DND-41 (cell line): ENCODE measurements at regions not wholly inside any gene's neighbourhood (a gene's known extent, or its start where the extent isn't known, plus 50 kb on each side); places are given as distances from the start of the nearest gene placed in this dataset.

Experiments used
- ATAC-seq: fragments of 200-7000 bp; cut with Tn5 transposase; 3 replicates; pipeline ENCODE4 v1.9.1; 2021; ENCODE audit warnings: low read depth; ENCODE audit not compliant: insufficient read depth
- DNase-seq: peaks from one replicate; pipeline ENCODE4 v3.0.0-alpha.2; 2020
- H2AFZ ChIP-seq: 2 replicates; pipeline ENCODE4 v1.6.0; 2012; ENCODE audit warnings: low read depth, low read length
- H3K27ac ChIP-seq: 2 replicates; pipeline ENCODE4 v1.5.1; 2012; ENCODE audit warnings: low read length, inconsistent platforms
- H3K27me3 ChIP-seq: fragments of 200-600 bp; sonication (generic); 2 replicates; pipeline ENCODE4 v1.6.0; 2012; ENCODE audit warnings: low read length, mild to moderate bottlenecking, inconsistent platforms; ENCODE audit not compliant: insufficient read depth, poor library complexity
- H3K36me3 ChIP-seq: 2 replicates; pipeline ENCODE4 v1.5.1; 2012; ENCODE audit warnings: low read length, inconsistent platforms; ENCODE audit not compliant: insufficient read depth
- H3K4me1 ChIP-seq: 2 replicates; pipeline ENCODE4 v1.5.1; 2012; ENCODE audit warnings: mild to moderate bottlenecking, low read length; ENCODE audit not compliant: insufficient read depth
- H3K4me2 ChIP-seq: 2 replicates; pipeline ENCODE4 v1.6.0; 2012; ENCODE audit warnings: mild to moderate bottlenecking, moderate library complexity, low read length, inconsistent platforms; ENCODE audit not compliant: insufficient read depth
- H3K4me3 ChIP-seq, 2 experiments: fragments of 200-600 bp in 1 of 2; shearing (Covaris generic) in 1 of 2; 2 replicates each; pipeline ENCODE4 v1.5.1; 2012 to 2016; ENCODE audit warnings: inconsistent platforms in 2 of 2, low read length in 2 of 2, mild to moderate bottlenecking in 2 of 2, low read depth in 1 of 2, moderate library complexity in 1 of 2
- H3K79me2 ChIP-seq: 2 replicates; pipeline ENCODE4 v1.6.0; 2012; ENCODE audit warnings: low read length, inconsistent platforms; ENCODE audit not compliant: insufficient read depth
- H3K9ac ChIP-seq: 2 replicates; pipeline ENCODE4 v1.6.0; 2012; ENCODE audit warnings: low read depth, mild to moderate bottlenecking, inconsistent platforms, low read length, moderate library complexity
- H3K9me3 ChIP-seq: 2 replicates; pipeline ENCODE4 v1.5.1; 2012; ENCODE audit warnings: low read length, moderate library complexity, mild to moderate bottlenecking, inconsistent platforms; ENCODE audit not compliant: insufficient read depth, severe bottlenecking
- H4K20me1 ChIP-seq: 2 replicates; pipeline ENCODE4 v1.6.0; 2012; ENCODE audit warnings: low read length; ENCODE audit not compliant: insufficient read depth
- EZH2 ChIP-seq: IDR thresholded peaks from 3 replicates; pipeline ENCODE4 v1.6.1; 2012; ENCODE audit warnings: borderline replicate concordance, low read depth, mild to moderate bottlenecking, moderate library complexity, low read length, inconsistent platforms; ENCODE audit not compliant: severe bottlenecking
- TF ChIP-seq, protein P1 (sequence below): IDR thresholded peaks from 2 replicates; pipeline ENCODE4 v1.5.1; 2012; ENCODE audit warnings: borderline replicate concordance, low read length, moderate library complexity, mild to moderate bottlenecking; ENCODE audit not compliant: poor library complexity, severe bottlenecking; ENCODE audit errors: extremely low read depth

DNA sequence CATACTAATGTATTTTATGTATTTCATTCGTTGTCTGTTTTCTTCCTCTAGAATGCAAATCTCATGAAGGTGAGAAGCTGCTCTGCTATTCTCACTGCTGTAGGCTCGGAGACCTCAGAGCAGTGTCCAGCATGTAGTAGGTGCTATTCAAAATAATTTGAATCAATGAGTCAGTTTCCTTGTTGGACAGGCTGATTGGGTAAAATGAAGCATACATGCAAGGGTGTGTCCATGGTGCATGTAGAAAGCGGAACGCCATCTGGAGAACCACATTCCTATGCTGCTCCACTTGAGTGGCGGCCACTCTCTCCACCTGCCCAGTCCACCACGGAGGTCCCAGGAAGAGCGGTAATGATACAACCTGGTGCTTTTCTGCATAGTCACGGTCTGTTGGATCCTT is 412.1 kb downstream of the QKI start:
- Histone ChIP-seq H2AFZ (no peak overlapping the region), H3K36me3 (no peaks in the 10 kb centered on the region), H3K9ac (no peak overlapping the region), H3K4me2 (no peak overlapping the region), H3K27me3 (no peaks in the 10 kb centered on the region), H3K9me3 (no peaks in the 10 kb centered on the region), H4K20me1 (no peaks in the 10 kb centered on the region), H3K4me1 (no peaks in the 10 kb centered on the region), H3K79me2 (no peaks in the 10 kb centered on the region), H3K4me3 (no peak overlapping the region), H3K27ac (no peak overlapping the region)
- TF ChIP-seq EZH2 = no peak
- TF ChIP-seq, protein P1, sequence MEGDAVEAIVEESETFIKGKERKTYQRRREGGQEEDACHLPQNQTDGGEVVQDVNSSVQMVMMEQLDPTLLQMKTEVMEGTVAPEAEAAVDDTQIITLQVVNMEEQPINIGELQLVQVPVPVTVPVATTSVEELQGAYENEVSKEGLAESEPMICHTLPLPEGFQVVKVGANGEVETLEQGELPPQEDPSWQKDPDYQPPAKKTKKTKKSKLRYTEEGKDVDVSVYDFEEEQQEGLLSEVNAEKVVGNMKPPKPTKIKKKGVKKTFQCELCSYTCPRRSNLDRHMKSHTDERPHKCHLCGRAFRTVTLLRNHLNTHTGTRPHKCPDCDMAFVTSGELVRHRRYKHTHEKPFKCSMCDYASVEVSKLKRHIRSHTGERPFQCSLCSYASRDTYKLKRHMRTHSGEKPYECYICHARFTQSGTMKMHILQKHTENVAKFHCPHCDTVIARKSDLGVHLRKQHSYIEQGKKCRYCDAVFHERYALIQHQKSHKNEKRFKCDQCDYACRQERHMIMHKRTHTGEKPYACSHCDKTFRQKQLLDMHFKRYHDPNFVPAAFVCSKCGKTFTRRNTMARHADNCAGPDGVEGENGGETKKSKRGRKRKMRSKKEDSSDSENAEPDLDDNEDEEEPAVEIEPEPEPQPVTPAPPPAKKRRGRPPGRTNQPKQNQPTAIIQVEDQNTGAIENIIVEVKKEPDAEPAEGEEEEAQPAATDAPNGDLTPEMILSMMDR = no peak
- ATAC-seq = no peak
- DNase-seq = no peak

DNA sequence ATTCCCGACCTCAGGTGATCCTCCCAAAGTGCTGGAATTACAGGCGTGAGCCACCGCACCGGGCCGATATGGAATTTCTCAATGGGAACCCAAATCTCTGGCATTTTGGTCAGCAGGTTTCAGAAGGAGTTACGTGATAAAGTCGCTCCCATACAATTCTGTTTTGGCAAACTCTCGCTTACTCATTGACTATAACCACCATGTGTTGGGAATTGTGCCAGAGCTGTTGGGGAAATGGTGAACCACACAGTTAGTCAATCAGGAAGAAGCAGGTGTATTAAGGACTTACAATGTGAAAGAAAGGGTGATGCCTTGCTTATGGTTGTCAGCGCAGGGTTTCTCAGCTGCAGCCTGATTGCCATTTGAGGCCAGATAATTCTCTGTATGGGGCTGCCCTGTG is 410.5 kb downstream of the QKI start:
- DNase-seq (no peak), ATAC-seq (no peak)
- Histone ChIP-seq H3K9ac (no peak overlapping the region), H3K79me2 (no peaks in the 10 kb centered on the region), H3K27me3 (no peaks in the 10 kb centered on the region), H3K27ac (no peak overlapping the region), H4K20me1 (no peaks in the 10 kb centered on the region), H3K9me3 (peaks cover 2% of the 10 kb centered on the region), H3K4me2 (no peak overlapping the region), H2AFZ (no peak overlapping the region), H3K4me3 (no peak overlapping the region), H3K4me1 (no peaks in the 10 kb centered on the region), H3K36me3 (no peaks in the 10 kb centered on the region)
- no peak for TF ChIP-seq EZH2
- TF ChIP-seq, protein P1 = no peak

DNA sequence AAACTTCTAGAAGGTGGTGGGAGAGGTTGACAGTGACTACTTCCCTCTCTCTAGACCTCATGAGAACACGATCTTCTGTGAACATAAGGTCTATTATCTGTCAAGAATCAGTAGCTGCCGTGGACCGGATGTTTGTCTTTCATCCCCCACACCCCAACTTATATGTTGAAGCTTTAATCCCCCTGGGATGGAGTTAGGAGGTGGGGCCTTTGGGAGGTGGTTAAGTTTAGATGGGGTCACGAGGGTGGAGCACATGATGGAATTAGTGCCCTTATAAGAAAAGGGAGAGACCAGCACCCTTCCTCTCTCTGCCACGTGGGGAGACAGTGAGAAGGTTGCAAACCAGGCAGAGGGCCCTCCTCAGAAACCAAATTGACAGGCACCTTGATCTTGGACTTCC is 409.1 kb downstream of the QKI start:
- Histone ChIP-seq H2AFZ (no peak overlapping the region), H3K36me3 (no peaks in the 10 kb centered on the region), H3K9ac (no peak overlapping the region), H3K79me2 (no peaks in the 10 kb centered on the region), H3K27ac (no peak overlapping the region), H3K4me3 (no peak overlapping the region), H3K4me2 (no peak overlapping the region), H4K20me1 (no peaks in the 10 kb centered on the region), H3K4me1 (no peaks in the 10 kb centered on the region), H3K27me3 (no peaks in the 10 kb centered on the region), H3K9me3 (peaks cover 4% of the 10 kb centered on the region)
- ATAC-seq = no peak
- no peak for DNase-seq
- TF ChIP-seq EZH2 = no peak
- TF ChIP-seq, protein P1 = no peak

DNA sequence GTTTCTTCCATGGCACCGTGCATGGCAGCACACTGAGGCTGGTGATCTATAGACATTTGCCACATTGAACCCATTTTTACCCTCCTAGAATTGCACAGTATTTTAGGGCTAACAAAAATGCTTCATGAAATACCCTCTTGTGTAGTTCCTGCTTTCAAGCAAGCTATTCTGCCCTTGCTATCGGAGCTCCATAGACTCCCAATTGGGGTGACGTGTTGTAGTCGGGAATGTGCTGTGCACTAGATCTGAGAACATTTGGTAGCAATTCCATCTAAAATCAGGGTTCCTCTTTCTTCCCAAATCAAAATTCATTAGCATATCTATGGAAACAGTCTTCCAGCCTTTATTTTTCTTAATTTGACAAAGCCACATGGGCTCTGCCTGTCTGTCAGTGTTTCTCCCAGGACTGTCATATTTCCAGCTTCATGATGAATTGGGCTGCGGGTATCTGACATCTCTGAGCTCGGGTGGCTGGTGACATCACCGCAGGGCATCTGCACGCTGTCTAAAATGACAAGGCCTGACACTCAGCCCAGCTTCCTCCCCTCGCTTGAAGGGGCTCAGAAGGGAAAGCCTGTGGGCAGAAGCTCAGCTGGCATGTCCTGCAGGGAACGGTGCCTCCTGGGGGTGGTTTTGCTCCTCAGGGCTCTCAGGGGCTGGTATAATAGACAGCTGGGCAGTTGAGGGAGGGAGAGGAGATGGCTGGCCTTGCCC is 406.4 kb downstream of the QKI start:
- no peaks in the 10 kb centered on the region for H3K27me3 ChIP-seq
- no peak overlapping the region for H3K9ac ChIP-seq
- H3K27ac ChIP-seq = no peak overlapping the region
- DNase-seq = no peak
- no peak overlapping the region for H3K4me2 ChIP-seq
- H2AFZ ChIP-seq = no peak overlapping the region
- H3K4me3 ChIP-seq = no peak overlapping the region
- ATAC-seq = no peak
- no peaks in the 10 kb centered on the region for H4K20me1 ChIP-seq
- no peaks in the 10 kb centered on the region for H3K36me3 ChIP-seq
- H3K79me2 ChIP-seq = no peaks in the 10 kb centered on the region
- TF ChIP-seq, protein P1 = no peak
- no peak for TF ChIP-seq EZH2
- H3K4me1 ChIP-seq = no peaks in the 10 kb centered on the region
- H3K9me3 ChIP-seq = peaks cover 4% of the 10 kb centered on the region
